SK-N-SH (cell line): ENCODE measurements at regions not wholly inside any gene's neighbourhood (a gene's known extent, or its start where the extent isn't known, plus 50 kb on each side); places are given as distances from the start of the nearest gene placed in this dataset.

Experiments used
- CTCF ChIA-PET: fragments of 300-600, 350-600 bp; formaldehyde crosslinking; extraction: SDS; loops from one replicate; lab custom pipeline; 2021; lab: Yijun Ruan, JAX
- POLR2A ChIA-PET: fragments of 350-600 bp; sonication (Branson Sonifier 250); formaldehyde crosslinking; extraction: SDS; loops from one replicate; lab custom pipeline; 2020; ENCODE audit warnings: antibody characterized with exemption, inconsistent platforms; lab: Yijun Ruan, JAX
- DNase-seq: peaks from one replicate; pipeline ENCODE4 v3.0.0; 2012
- H2AFZ ChIP-seq: fragments of 200-600 bp; sonication (generic); 2 replicates; pipeline ENCODE4 v1.8.1; 2016; ENCODE audit warnings: antibody characterized with exemption, mild to moderate bottlenecking, low read depth
- H3F3A ChIP-seq: fragments of 200-600 bp; sonication (generic); replicated peaks from 2 replicates; pipeline ENCODE3; 2016; ENCODE audit warnings: antibody characterized with exemption, mild to moderate bottlenecking; ENCODE audit not compliant: insufficient read depth
- H3K27ac ChIP-seq, 2 experiments: fragments of 200-500 bp in 1 of 2; fragments of 200-600 bp in 1 of 2; sonication (Bioruptor generic) in 1 of 2; sonication (generic), shearing (Covaris generic) in 1 of 2; 2 replicates each; pipeline versions ENCODE4 v1.5.1 to v1.6.1; 2014 to 2016; ENCODE audit warnings: low read depth in 2 of 2, inconsistent platforms in 1 of 2, low read length in 1 of 2, mild to moderate bottlenecking in 1 of 2, mixed read lengths in 1 of 2
- H3K27me3 ChIP-seq: fragments of 200-600 bp; sonication (generic), shearing (Covaris generic); 2 replicates; pipeline ENCODE4 v1.6.1; 2016; ENCODE audit warnings: mixed run types; ENCODE audit not compliant: insufficient read depth
- H3K36me3 ChIP-seq, 2 experiments: fragments of 200-500 bp in 1 of 2; fragments of 200-600 bp in 1 of 2; sonication (Bioruptor generic) in 1 of 2; sonication (generic) in 1 of 2; replicated peaks in 1 of 2; 2 replicates each; pipeline versions ENCODE3 to v1.5.1; 2014 to 2016; ENCODE audit warnings: low read length in 1 of 2, mild to moderate bottlenecking in 1 of 2; ENCODE audit not compliant: insufficient read depth in 2 of 2, control insufficient read depth in 1 of 2
- H3K4me1 ChIP-seq, 2 experiments: fragments of 200-500 bp in 1 of 2; fragments of 200-600 bp in 1 of 2; sonication (Bioruptor generic) in 1 of 2; sonication (generic), shearing (Covaris generic) in 1 of 2; 2 replicates each; pipeline versions ENCODE4 v1.5.1 to v1.6.1; 2014 to 2016; ENCODE audit warnings: low read depth in 1 of 2, low read length in 1 of 2, mixed run types in 1 of 2; ENCODE audit not compliant: insufficient read depth in 2 of 2, control insufficient read depth in 1 of 2
- H3K4me2 ChIP-seq: fragments of 200-600 bp; sonication (generic), shearing (Covaris generic); 2 replicates; pipeline ENCODE4 v1.6.1; 2017; ENCODE audit warnings: mixed run types
- H3K4me3 ChIP-seq, 2 experiments: fragments of 200-500 bp in 1 of 2; fragments of 200-600 bp in 1 of 2; sonication (Bioruptor generic) in 1 of 2; sonication (generic), shearing (Covaris generic) in 1 of 2; 2 replicates each; pipeline versions ENCODE4 v1.5.1 to v1.8.1; 2014 to 2016; ENCODE audit warnings: low read depth in 2 of 2, inconsistent platforms in 1 of 2, low read length in 1 of 2, mild to moderate bottlenecking in 1 of 2, mixed read lengths in 1 of 2, moderate library complexity in 1 of 2
- H3K79me2 ChIP-seq: fragments of 200-600 bp; sonication (generic); 2 replicates; pipeline ENCODE4 v1.8.1; 2017; ENCODE audit warnings: mild to moderate bottlenecking; ENCODE audit not compliant: insufficient read depth
- H3K9ac ChIP-seq: fragments of 200-600 bp; sonication (generic); 2 replicates; pipeline ENCODE4 v1.6.1; 2017; ENCODE audit warnings: mixed run types
- H3K9me2 ChIP-seq: fragments of 200-600 bp; sonication (generic); 2 replicates; pipeline ENCODE4 v1.6.1; 2017; ENCODE audit warnings: mixed run types
- H3K9me3 ChIP-seq: fragments of 200-600 bp; sonication (generic); 2 replicates; pipeline ENCODE4 v1.6.1; 2017; ENCODE audit warnings: mixed run types, mild to moderate bottlenecking, moderate library complexity
- H4K20me1 ChIP-seq: fragments of 200-600 bp; sonication (generic); 2 replicates; pipeline ENCODE4 v1.6.1; 2017; ENCODE audit warnings: mild to moderate bottlenecking, mixed run types; ENCODE audit not compliant: insufficient read depth
- EZH2phosphoT487 ChIP-seq: fragments of 200-600 bp; sonication (generic); IDR thresholded peaks from 2 replicates; pipeline ENCODE4 v1.6.1; 2017; ENCODE audit warnings: low read depth, mixed run types, mild to moderate bottlenecking, antibody characterized with exemption, moderate library complexity, borderline replicate concordance
- FOSL2 ChIP-seq: IDR thresholded peaks from 2 replicates; pipeline ENCODE4 v1.4.0; 2012; ENCODE audit warnings: low read depth, mild to moderate bottlenecking, moderate library complexity, borderline replicate concordance
- FOXJ3 ChIP-seq: sonication (generic); formaldehyde crosslinking; IDR thresholded peaks from 2 replicates; pipeline ENCODE4 v1.5.1; 2020; ENCODE audit warnings: mild to moderate bottlenecking, missing genetic modification reagents
- GABPA ChIP-seq: IDR thresholded peaks from 2 replicates; pipeline ENCODE4 v1.4.0; 2012; ENCODE audit warnings: low read depth, mild to moderate bottlenecking
- MEF2A ChIP-seq: IDR thresholded peaks from 2 replicates; pipeline ENCODE4 v1.4.0; 2012; ENCODE audit warnings: low read depth, borderline replicate concordance
- NFIC ChIP-seq: IDR thresholded peaks from 2 replicates; pipeline ENCODE4 v1.4.0; 2012; ENCODE audit warnings: borderline replicate concordance
- NRF1 ChIP-seq: IDR thresholded peaks from 2 replicates; pipeline ENCODE4 v1.6.1; 2012; ENCODE audit warnings: low read depth, mild to moderate bottlenecking, low read length
- RAD21 ChIP-seq: IDR thresholded peaks from 2 replicates; pipeline ENCODE4 v1.6.1; 2012; ENCODE audit warnings: mild to moderate bottlenecking, low read length
- SMC3 ChIP-seq: IDR thresholded peaks from 2 replicates; pipeline ENCODE4 v1.6.1; 2012; ENCODE audit warnings: low read depth, low read length, improper control_type of control experiment
- TCF12 ChIP-seq: IDR thresholded peaks from 2 replicates; pipeline ENCODE4 v1.4.0; 2012
- WGBS: methylation state at CpG from one replicate; pipeline ENCODE4 v1.1.6; 2017; ENCODE audit warnings: low lambda C conversion rate; 5-methylcytosine and 5-hydroxymethylcytosine counted together
- TF ChIP-seq, protein P1 (sequence below): IDR thresholded peaks from 2 replicates; pipeline ENCODE4 v1.6.1; 2012; ENCODE audit warnings: mild to moderate bottlenecking, low read depth, low read length, moderate library complexity
- TF ChIP-seq, protein P2 (sequence below): IDR thresholded peaks from 2 replicates; pipeline ENCODE4 v1.4.0; 2012; ENCODE audit warnings: low read depth, borderline replicate concordance
- TF ChIP-seq, protein P3 (sequence below): IDR thresholded peaks from 2 replicates; pipeline ENCODE4 v1.4.0; 2012; ENCODE audit warnings: low read depth, borderline replicate concordance
- TF ChIP-seq, protein P4 (sequence below): IDR thresholded peaks from 2 replicates; pipeline ENCODE4; 2012
- TF ChIP-seq, protein P5 (sequence below): IDR thresholded peaks from 2 replicates; pipeline ENCODE4 v1.4.0; 2012; ENCODE audit warnings: low read depth

DNA sequence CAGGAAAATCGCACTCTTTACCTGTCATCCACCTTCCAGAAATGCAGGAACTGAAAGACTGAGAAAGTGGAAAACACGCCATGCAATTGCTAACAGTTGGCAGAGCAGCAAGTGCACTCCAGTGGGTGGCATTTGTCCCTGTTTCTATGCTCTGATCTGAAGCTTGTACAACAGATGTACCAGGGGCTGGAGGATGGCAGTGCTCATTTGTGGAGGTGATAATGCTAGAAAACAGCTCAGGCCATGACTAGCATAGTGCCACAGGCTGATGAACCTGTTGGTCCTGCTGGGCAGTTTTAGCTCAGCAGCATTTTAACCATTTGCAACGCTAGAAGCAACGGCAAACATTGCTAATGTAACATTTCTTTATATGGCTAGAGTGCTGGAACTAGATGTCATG, 199.9 kb upstream of the NRP1 start:
- H4K20me1 ChIP-seq, result no peaks in the 10 kb centered on the region
- H2AFZ ChIP-seq, result no peak overlapping the region
- H3K79me2 ChIP-seq, result no peaks in the 10 kb centered on the region
- 77% methylated on average over 4 of the region's 4 CpGs for WGBS
- TF ChIP-seq FOSL2 (no peak), FOXJ3 (CRISPR knock-in tag) (no peak), RAD21 (no peak), GABPA (no peak), SMC3 (no peak), EZH2phosphoT487 (no peak), TCF12 (no peak), NFIC (no peak)
- TF ChIP-seq, protein P1, sequence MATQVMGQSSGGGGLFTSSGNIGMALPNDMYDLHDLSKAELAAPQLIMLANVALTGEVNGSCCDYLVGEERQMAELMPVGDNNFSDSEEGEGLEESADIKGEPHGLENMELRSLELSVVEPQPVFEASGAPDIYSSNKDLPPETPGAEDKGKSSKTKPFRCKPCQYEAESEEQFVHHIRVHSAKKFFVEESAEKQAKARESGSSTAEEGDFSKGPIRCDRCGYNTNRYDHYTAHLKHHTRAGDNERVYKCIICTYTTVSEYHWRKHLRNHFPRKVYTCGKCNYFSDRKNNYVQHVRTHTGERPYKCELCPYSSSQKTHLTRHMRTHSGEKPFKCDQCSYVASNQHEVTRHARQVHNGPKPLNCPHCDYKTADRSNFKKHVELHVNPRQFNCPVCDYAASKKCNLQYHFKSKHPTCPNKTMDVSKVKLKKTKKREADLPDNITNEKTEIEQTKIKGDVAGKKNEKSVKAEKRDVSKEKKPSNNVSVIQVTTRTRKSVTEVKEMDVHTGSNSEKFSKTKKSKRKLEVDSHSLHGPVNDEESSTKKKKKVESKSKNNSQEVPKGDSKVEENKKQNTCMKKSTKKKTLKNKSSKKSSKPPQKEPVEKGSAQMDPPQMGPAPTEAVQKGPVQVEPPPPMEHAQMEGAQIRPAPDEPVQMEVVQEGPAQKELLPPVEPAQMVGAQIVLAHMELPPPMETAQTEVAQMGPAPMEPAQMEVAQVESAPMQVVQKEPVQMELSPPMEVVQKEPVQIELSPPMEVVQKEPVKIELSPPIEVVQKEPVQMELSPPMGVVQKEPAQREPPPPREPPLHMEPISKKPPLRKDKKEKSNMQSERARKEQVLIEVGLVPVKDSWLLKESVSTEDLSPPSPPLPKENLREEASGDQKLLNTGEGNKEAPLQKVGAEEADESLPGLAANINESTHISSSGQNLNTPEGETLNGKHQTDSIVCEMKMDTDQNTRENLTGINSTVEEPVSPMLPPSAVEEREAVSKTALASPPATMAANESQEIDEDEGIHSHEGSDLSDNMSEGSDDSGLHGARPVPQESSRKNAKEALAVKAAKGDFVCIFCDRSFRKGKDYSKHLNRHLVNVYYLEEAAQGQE, result no peak
- TF ChIP-seq, protein P2, sequence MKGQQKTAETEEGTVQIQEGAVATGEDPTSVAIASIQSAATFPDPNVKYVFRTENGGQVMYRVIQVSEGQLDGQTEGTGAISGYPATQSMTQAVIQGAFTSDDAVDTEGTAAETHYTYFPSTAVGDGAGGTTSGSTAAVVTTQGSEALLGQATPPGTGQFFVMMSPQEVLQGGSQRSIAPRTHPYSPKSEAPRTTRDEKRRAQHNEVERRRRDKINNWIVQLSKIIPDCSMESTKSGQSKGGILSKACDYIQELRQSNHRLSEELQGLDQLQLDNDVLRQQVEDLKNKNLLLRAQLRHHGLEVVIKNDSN, result no peak
- no peak overlapping the region for H3K4me2 ChIP-seq
- no peaks in the 10 kb centered on the region for H3F3A ChIP-seq
- no peaks in the 10 kb centered on the region for H3K9me2 ChIP-seq
- no peak for DNase-seq
- no peak overlapping the region for H3K27ac ChIP-seq
- CTCF ChIA-PET, result interaction anchor here (0.7 to 2.8 kb wide), 2 partner anchors 12 to 127 kb away, joined by 3 to 10 read pairs; no protein-coding TSS in a partner anchor
- no peaks in the 10 kb centered on the region for H3K36me3 ChIP-seq
- no peak overlapping the region for H3K9ac ChIP-seq
- H3K9me3 ChIP-seq, result no peaks in the 10 kb centered on the region
- POLR2A ChIA-PET, result no interaction called here
- peaks cover 0 to 7% of the 10 kb centered on the region in 2 experiments; a peak in 2 of 4 replicates for H3K4me1 ChIP-seq
- H3K4me3 ChIP-seq, result no peak overlapping the region
- no peaks in the 10 kb centered on the region for H3K27me3 ChIP-seq

DNA sequence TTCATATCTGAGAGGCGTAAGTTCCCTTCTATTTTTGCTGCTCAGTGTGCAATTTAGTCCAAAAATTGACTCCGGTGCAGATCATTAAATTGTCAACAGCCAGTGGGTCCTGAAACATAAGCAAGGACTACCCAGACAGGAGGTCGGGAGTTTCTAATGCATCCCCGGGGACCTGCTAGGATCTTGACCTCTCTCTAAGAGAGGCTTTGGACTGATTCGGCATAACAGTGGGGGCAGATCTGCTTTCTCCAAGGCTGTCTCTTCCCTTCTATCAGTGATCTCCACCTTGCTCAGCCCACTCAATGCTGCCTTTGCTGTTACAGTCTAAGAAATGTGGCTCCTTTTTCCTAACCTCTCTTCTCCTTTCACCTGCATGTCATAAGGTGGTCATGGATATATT, 199.1 kb upstream of the NRP1 start:
- no peaks in the 10 kb centered on the region for H3F3A ChIP-seq
- ChIA-PET POLR2A (no interaction called here), CTCF (no interaction called here)
- no peak overlapping the region for H2AFZ ChIP-seq
- DNase-seq, result no peak
- no peaks in the 10 kb centered on the region for H3K36me3 ChIP-seq
- H3K79me2 ChIP-seq, result no peaks in the 10 kb centered on the region
- H3K9ac ChIP-seq, result no peak overlapping the region
- H3K9me3 ChIP-seq, result no peaks in the 10 kb centered on the region
- no peaks in the 10 kb centered on the region for H3K9me2 ChIP-seq
- 94% methylated on average over 5 of the region's 5 CpGs for WGBS
- H3K27me3 ChIP-seq, result no peaks in the 10 kb centered on the region
- H3K27ac ChIP-seq, result no peak overlapping the region
- no peak overlapping the region for H3K4me2 ChIP-seq
- no peak overlapping the region for H3K4me3 ChIP-seq
- no peaks in the 10 kb centered on the region for H4K20me1 ChIP-seq
- H3K4me1 ChIP-seq, result peaks cover 0 to 7% of the 10 kb centered on the region in 2 experiments; a peak in 2 of 4 replicates
- TF ChIP-seq MEF2A (no peak), NRF1 (no peak), NFIC (no peak), GABPA (no peak)
- TF ChIP-seq, protein P3, sequence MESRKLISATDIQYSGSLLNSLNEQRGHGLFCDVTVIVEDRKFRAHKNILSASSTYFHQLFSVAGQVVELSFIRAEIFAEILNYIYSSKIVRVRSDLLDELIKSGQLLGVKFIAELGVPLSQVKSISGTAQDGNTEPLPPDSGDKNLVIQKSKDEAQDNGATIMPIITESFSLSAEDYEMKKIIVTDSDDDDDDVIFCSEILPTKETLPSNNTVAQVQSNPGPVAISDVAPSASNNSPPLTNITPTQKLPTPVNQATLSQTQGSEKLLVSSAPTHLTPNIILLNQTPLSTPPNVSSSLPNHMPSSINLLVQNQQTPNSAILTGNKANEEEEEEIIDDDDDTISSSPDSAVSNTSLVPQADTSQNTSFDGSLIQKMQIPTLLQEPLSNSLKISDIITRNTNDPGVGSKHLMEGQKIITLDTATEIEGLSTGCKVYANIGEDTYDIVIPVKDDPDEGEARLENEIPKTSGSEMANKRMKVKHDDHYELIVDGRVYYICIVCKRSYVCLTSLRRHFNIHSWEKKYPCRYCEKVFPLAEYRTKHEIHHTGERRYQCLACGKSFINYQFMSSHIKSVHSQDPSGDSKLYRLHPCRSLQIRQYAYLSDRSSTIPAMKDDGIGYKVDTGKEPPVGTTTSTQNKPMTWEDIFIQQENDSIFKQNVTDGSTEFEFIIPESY, result no peak
- TF ChIP-seq, protein P1, result no peak
- TF ChIP-seq, protein P4, sequence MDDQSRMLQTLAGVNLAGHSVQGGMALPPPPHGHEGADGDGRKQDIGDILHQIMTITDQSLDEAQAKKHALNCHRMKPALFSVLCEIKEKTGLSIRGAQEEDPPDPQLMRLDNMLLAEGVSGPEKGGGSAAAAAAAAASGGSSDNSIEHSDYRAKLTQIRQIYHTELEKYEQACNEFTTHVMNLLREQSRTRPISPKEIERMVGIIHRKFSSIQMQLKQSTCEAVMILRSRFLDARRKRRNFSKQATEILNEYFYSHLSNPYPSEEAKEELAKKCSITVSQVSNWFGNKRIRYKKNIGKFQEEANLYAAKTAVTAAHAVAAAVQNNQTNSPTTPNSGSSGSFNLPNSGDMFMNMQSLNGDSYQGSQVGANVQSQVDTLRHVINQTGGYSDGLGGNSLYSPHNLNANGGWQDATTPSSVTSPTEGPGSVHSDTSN, result no peak
- TF ChIP-seq, protein P5, sequence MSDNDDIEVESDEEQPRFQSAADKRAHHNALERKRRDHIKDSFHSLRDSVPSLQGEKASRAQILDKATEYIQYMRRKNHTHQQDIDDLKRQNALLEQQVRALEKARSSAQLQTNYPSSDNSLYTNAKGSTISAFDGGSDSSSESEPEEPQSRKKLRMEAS, result no peak
